ENCODE measurements at regions not wholly inside any gene's neighbourhood (a gene's known extent, or its start where the extent isn't known, plus 50 kb on each side); places are given as distances from the start of the nearest gene placed in this dataset.

DNA sequence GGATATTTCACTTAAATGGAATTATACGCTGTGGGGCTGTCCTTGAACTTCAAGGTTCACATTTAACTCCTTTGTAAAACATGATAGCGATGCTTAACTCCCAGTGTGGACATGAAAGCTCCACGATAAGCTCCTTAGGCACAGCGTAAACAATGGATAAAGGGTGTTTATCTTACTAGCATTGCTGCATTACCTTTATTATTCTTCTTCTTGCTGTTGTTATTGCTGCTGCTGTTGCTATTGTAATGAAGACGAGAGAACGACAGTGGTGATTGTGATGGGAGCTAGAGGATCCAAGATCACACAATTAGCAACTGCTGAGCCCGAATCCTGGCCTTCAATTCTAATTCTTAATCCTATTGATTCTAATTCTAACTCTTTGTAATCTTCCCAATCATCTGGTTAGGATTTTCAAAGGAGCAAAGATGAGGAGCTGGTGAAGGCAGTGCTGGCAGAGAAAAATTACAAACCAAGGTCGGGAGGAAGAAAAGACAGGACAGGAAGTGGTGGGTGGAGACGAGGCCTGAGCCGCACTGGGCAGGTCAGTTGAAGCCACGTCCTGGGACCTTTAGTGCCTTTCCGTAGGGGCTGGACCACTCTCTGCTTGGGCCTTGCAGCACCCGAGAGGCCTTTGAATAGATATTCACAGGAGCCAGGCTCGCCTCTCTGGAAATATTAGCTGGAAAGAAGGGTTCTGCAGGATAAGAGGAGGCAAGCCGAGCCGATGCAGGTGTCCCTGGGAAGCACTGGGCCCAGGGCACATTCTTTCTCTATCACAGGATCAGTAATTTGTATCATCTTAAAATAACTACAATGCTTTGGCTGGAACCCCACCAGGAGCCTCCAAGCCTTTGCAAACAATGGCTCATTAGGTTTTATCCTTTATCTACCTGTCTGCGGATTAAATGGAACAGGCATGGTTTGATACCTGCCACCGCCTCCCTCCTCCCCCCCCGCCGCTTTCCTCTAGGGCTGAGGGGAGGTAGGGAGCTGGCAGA, 571.6 kb downstream of the AJAP1 start:
- DNase-seq (ENCODE audit: low spot score), result no peak

DNA sequence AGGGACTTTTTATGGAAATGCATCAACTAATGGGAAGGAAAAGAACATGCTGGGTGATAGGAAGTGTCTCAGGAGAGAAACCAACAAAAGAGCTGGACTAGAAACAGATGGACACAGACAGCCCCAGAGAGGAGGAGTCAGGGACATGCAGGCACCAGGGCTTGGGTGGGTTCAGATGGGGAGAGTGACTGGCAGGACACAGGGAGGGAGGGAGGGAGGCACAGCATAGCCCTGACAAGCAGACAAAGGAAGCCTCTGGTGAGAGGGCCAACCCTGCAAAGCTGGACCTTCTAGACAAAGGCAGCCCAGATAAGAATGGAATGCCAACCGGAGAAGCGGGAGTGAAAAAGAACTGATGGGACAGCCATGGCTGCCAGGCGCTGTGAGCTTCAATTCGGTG, 568.8 kb downstream of the AJAP1 start:
- no peak for DNase-seq (ENCODE audit: low spot score)

DNA sequence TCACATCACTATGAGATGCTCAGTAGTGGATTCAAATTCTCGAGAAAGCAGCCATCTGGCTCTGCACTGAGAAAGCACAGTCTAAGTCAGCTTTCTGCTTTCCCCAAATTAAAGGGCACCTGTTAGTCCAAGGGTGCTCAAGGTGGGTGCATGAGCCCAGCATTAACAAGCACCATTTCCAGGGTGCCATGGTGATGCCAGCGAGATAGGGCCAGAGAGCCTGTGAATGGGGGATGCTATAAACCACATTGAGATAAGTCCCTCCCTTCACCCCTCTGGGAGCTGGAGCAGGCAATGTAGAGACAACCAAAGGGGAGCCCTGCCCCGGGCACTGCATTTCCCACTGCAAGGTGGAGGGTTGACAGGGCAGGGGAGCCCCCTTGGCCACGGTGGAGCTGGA, 568.2 kb downstream of the AJAP1 start:
- no peak for DNase-seq (ENCODE audit: low spot score)

DNA sequence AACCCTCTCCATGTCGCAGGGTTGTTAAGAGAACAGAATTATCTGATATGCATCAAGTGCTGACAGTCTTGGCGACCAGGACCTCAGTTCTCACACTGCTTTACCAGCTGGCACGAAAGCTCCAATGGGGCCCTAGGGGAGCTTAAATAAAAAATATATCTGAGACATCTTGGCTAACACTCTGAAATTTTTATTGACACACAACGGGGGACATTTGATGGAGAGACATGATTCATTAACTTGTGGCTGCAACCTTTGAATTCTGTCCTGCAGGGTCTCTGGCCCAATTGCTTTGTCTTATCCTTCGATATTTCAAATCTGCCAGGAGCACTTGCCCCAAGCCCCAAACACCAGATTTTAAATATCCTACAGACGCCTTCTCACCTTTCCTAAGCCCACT, 567.0 kb downstream of the AJAP1 start:
- no peak for DNase-seq (ENCODE audit: low spot score)

DNA sequence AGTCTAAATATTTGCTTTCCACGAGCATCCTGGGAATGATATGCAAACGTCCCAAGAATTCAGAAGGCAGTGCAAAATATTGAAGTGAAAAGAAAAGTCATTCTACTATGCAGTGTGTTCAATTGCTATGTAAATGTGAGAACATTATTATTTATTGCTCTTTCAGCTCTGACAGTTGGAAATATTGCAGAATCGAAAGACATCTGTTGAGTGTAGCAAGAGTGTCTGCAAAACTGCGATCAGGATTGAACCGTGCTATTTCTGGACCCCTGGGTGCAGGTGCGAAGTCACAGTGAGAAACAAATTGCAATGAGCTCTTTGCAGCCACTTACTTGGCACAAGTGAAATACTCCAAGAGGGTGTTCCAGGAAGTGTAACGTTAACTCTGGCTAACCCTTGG, 566.4 kb downstream of the AJAP1 start:
- no peak for DNase-seq (ENCODE audit: low spot score)

DNA sequence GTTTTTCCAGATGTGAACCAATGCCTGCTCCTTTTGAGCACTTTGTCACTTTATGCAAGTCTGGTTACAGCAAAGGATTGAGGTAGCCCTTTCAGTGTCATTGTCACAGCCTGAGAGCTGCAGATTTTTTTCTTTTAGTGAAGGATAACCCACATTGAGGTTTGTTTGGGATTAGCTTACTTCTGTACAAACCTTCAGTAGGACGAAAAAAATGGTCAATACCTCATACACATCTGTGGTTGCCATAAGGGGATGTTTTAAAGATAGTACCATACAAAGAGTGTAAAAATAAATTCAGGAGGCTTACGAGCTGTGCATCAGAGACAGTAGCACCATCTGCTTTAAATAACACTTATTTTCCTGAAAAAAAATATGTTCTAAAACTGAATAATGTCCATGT, 566.0 kb downstream of the AJAP1 start:
- no peak for DNase-seq (ENCODE audit: low spot score)

DNA sequence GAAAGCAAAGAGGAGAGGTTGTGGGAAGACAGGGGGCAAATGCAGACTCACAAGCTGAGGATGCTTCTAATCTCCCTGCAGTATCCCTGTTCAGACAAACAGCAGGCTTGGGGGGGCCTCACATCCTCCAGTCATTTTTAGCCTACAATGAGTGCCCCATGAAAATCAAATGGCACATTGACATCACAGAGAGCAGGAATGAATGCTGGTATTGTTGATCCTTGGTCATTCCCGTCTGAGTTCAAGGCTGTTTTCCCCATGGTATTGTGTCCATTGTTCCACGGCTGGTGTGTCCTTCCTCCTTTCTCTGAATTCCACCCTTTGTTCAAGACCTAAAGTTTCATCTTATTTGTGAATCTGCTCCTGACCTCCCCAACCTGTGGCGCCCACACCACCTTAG, 545.6 kb downstream of the AJAP1 start:
- no peak for DNase-seq (ENCODE audit: low spot score)

DNA sequence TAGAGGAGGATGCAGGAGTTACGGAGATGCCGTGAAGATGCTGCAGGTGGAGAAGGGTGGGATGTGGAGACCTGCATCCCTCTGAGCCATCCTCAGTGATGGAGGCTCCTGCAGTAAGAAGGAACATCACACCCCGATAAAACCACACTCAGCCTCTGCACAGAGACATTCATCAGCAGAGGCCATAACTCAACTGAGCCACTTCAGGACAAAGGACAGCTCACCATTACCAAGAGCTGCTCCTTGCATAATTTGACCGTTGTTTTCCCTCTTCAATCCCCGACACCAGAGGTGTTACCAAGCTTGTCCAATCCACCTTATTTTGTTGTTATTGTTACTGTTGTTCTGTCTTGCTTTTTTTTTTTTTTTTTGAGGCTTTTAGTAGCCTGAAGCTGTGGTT, 543.9 kb downstream of the AJAP1 start:
- no peak for DNase-seq (ENCODE audit: low spot score)

DNA sequence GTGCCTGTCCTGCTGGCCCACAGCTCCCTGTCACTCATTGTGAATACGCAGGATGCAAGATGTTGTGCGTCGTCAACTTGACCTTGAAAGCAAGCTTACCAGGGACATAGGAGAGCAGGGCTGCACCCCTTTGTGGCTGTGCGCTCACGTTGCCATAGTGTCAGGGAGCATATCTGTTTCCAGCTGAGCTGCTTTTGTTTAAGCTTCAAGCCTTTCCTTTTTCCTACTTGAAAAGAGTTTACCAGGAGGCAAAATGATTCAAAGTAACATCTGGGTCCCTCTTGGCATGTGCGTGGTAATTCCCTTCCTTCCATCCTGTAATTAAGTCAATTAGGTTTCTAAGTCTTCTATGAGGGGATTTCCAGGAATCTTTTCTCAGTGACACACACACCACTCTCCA, 537.1 kb downstream of the AJAP1 start:
- DNase-seq (ENCODE audit: low spot score), result no peak

DNA sequence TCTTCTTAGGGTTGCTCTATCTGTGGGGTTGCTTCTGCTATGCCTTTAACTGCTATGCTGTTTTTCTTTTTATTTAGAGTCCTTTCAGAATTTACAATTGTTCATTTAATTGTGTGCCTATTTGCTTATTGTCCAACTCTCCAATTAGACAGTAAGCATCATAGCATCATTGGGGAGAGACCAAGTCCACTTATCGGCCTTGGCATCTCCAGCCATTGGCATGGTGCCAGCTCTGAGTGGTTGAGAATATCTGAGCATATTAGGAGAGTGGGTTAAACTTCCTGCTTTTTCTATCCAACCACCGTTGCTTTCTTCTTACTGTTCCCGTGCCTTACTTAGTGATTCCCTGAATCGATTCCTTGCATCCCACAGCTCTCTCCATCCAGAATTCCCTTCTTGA, 535.0 kb downstream of the AJAP1 start:
- DNase-seq (ENCODE audit: low spot score), result no peak

DNA sequence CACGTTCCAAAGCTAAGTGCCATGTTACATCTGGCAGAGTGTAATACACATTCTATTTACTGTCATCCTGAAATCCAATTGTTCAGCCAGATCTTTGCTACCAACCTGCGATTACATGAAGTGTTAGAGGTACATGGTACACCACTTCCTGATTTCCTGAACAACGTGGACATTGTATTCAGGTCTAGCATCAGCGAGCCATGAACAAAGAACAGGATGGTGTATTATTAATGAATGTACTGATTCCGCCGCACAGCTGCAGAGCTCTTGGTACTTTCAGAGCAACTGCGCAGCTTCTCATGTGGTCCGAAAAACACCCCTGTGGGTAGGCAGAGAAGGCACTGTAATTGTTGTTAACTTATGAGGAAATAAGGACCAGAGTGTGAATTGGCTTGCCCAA, 511.4 kb downstream of the AJAP1 start:
- no peak for DNase-seq (ENCODE audit: low spot score)

DNA sequence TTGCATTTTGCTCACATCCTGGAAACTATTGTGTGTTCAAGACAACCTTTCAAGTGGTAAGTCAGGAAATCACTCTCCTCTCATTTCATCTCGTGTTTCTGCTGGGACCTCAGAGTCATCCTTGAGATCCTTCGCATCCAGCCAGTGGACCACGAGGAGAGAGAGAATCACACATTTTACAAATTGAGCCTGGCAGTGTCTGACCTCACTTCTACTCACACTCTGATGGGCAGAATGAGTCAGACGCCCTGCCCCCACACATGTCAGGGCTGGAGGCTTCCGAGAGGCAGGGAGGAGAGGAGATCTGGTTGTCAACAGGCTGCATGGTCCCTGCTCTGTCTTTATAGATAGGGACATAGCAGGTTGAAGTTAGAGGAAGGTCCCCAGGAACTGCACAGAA, 509.7 kb downstream of the AJAP1 start:
- no peak for DNase-seq (ENCODE audit: low spot score)

DNA sequence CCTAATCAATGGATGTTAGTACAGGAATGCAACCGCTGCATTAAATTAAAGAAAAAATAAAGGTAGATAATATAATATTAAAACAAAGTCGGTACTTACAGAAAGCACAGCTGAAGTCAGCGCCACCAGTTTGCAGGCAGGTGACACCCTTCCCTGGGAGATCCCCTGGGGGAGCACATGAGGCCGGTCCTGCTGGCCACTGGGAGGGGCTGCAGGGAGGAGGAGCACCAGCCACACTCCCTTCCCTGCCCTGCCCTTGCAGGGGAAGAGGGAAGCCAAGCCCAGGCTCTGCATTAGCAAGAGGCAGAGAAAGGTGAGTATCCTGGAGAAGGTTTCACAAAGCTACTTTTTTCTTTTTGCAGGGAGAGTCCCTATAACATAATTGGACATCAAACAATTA, 507.0 kb downstream of the AJAP1 start:
- DNase-seq (ENCODE audit: low spot score), result no peak

DNA sequence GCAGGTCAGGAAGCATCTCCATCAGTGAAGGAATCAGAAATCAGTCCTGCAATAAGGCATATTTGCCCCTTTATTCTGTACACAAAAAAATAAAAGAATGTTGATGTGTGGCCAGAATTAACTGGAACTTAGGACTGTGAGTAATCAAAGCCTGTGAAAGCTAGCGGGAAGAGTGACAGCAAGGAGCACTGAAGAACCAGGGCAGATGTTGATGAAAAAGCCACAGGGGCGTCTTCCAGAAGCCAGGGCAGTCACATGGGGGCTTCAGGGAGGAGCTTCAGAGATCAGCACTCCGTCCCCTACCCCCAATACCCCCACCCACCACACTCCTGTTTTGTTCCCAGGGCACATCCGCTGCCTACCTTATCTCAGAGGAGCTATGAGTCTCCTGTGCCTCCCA, 502.8 kb downstream of the AJAP1 start:
- no peak for DNase-seq (ENCODE audit: low spot score)

DNA sequence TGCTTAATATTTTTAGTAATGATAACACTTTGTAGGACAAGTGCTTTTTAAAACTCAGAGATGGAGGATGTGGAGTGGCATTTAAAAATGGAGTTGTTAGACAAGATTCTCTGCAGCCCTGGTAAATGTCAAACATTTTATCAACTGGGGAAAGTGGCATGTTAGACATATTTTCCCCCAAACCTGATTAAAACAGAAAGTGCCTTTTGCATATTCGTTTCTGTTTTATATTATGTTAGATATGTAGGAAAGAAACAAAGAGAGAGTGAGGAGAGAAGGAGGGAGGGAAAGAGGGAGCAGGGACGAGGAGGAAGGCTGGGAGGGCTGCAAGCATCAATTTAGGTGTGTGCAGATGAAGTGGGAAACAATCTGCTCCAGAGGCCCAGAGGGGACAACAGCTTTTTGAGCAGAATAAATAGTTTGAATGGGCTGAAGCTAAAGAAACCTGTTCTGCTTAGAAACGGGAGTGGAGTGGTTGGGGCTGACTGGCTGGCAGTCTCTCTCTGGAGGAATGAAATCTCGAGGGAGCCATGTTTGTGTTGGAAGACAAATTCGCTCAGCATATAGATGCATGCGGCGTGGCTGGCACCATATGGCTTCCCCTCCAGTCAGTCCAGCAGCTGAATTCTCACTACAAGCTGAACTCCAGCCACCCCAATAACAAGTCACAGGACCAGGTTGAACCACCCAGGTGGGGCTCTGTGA, 502.2 kb downstream of the AJAP1 start:
- DNase-seq (ENCODE audit: low spot score), result no peak

DNA sequence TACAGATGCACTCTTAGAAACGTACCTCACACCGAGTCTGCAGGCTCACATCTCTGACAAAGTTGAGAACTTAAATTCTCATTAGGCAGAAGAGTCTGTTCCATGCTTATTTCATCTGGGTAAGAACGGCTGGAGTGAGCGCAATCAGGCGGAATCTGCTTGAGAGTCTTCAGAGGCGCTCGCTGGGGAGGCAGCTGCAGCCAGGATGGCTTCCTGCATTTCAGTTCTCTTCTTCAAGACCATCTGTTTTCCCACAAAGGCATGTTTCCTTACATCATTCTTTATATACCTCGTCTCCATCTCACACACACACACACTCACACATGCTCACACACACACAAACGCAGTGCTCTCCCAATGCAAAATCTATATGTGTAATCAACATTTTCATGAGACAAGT, 497.1 kb downstream of the AJAP1 start:
- no peak for DNase-seq (ENCODE audit: low spot score)

DNA sequence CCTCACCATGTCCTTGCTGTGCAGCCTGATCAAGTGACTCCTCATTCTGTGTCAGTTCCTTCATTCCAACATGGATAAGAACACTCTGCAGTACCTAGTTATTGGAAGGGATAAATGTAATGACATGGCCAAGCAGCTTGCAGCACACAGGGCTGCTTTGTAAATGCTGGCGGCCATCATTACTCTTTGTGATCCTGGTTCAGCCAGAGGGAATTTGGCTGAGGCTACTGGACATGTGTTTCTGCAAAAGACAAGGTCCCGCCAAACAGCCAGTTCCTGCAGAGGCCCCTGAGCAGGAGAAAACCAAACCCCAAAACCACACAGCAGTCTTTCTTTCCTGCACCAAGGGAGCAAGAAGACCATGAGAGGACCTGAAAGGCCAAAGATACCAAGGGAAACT, 495.8 kb downstream of the AJAP1 start:
- DNase-seq (ENCODE audit: low spot score), result no peak

DNA sequence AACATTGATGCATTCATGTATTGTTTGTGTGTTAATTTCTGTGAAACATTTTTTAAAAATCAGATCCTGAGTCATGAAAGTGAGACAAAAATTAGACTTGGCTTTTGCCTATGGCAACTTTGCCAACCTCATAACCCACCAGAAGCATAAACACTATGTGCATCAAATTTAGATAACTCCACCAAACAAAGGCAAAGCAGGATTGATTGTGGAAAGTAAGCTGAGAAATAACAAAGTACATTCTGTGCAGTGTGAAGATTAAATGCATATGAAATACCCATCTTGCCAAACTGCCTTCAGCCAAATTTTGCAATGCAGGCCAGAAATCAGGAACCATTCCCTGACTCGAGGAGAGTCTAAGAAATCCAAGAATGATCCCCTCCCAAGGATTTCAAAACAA, 493.4 kb downstream of the AJAP1 start:
- no peak for DNase-seq (ENCODE audit: low spot score)

DNA sequence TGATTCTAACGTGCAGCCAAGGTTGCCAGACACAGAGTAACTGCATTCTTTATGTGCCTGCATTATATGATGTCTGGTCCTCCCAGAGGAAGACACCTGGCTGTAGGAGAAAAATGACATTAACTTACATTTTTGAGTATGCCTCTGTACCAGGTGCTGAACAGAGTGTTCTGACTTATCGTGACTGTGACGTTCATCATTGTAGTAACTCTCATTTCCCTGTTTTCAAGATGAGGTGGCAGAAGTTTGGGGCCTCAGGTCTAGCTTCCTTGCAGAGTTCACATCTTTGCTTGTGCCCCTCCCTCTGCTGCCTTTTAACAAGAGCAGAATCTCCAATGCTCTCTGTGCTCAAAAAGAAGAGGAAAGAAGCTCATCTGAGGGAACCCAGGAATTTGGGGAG, 488.0 kb downstream of the AJAP1 start:
- no peak for DNase-seq (ENCODE audit: low spot score)

DNA sequence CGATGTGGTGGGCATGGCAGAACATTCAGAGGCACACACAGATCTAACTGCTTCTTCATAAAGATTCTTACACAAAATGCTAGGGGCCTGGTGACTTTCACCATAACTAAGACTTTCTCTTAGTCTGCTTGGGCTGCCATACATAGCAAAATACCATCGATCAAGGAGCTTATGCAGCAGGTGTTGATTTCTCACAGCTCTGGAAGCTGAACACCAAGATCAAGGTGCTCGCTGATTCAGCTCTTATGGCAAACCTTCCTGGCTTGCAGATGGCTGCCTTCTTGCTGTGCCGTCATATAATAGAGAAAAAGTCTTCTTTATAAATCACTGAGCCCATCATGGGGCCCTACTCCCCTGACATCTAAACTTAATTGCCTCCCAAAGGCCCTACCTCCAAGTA, 487.3 kb downstream of the AJAP1 start:
- DNase-seq (ENCODE audit: low spot score), result no peak

DNA sequence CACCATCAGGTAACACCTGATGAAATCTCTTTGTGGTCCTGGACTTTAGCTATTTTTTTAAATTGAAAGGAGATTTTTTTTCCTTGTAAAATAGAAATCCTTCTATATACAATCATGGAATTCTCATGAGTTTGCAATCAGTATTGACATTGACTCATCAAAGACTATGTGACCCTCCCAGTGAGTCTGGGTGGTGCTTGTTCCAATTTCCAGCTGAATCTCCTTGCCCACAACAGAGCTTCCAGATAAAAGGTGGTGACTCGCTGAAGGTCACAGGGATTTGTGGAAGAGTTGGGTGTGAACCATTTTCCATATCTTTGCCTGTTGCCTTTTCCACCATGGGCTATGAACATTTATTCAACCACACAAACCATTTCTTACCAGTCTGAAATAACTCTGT, 486.6 kb downstream of the AJAP1 start:
- no peak for DNase-seq (ENCODE audit: low spot score)

DNA sequence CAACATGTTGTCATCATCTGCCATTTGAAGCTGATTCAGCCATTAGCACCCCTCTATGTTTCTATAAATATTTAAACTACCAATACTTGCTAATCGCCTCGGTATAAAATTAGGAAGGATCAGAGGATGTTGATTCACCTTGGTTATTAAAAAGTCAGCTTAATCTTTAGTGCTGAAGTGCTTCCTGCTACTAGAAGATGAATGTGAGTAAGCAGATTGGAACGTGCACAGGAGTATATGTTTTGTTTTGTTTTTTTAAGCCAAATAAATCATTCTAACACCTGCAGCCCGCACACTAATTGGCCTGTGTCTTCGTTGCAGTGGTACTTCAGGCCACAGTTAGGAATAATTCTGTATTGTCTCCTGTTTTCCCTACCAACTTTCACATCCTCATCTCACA, 485.7 kb downstream of the AJAP1 start:
- no peak for DNase-seq (ENCODE audit: low spot score)

DNA sequence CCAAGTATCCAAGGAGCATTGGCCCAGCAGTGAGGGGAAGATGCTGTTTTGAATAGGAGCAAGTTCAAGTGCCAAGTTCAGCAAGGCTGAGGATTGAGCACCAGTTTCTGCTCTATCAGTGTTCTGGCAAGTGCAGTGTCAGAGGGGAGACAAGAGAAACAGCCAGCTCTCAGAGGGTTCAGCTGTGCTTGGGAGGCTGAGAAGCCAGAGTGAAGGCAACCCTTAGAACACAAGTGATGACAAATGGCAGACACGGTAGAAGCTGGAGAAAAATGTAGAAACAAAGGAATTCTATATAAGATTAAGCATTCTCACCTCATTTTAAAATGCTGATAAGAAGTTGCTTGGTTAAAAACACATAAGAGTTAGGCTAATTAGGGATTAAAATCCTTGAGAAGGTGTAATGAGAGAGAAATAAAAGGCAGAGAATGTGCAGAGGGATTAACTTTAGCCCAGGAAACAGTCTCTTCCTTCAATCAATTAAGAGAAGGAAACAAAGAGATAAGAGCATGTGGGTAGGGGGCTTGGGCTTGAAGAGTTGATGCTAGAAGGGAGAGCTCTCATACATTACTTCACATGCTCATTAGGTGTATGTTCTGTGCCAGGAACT, 475.4 kb downstream of the AJAP1 start:
- DNase-seq (ENCODE audit: low spot score), result no peak

Measured in kidney capillary endothelial cell (primary cell).